GM12878 (cell line): ENCODE measurements at regions not wholly inside any gene's neighbourhood (a gene's known extent, or its start where the extent isn't known, plus 50 kb on each side); places are given as distances from the start of the nearest gene placed in this dataset.
A peak's percentile ranks its signal among the peaks of the same experiment; 100 is the strongest.

Source experiments
- ATAC-seq: fragments of 200-7000 bp; cut with Tn5 transposase; 3 replicates; pipeline ENCODE4 v1.9.1; 2020; ENCODE audit warnings: mild to moderate bottlenecking, moderate library complexity
- BruUV-seq: library from RNA; stranded (reverse); fragments of 400-500 nt; replicated peaks from 2 replicates; lab custom pipeline; 2021; lab: Mats Ljungman, UMichigan
- CTCF ChIA-PET: fragments of 300-600 bp; sonication (Branson Sonifier 250); formaldehyde crosslinking; extraction: SDS; loops from one replicate; lab custom pipeline; 2021; ENCODE audit warnings: inconsistent platforms; lab: Yijun Ruan, JAX
- POLR2A ChIA-PET: fragments of 350-600 bp; formaldehyde crosslinking; extraction: SDS; loops from one replicate; lab custom pipeline; 2021; ENCODE audit warnings: inconsistent platforms; lab: Charles Lee
- RAD21 ChIA-PET: fragments of 300-600 bp; sonication (Branson Sonifier 250); formaldehyde crosslinking; loops from one replicate; lab custom pipeline; 2023; ENCODE audit warnings: antibody characterized with exemption; ENCODE audit not compliant: unreplicated experiment; lab: Charles Lee
- SMC1A ChIA-PET: fragments of 300-600 bp; sonication (Branson Sonifier 250); formaldehyde crosslinking; loops from one replicate; lab custom pipeline; 2023; ENCODE audit not compliant: unreplicated experiment, uncharacterized antibody; lab: Charles Lee
- DNase-seq: peaks from one replicate; pipeline ENCODE4 v3.0.0-alpha.2; 2011; ENCODE audit warnings: low read depth, low spot score
- FAIRE-seq: peaks from 3 replicates; lab custom pipeline; 2011; peaks lifted over from hg19 to GRCh38; lab: Jason Lieb, UNC
- H2AFZ ChIP-seq: 2 replicates; pipeline ENCODE4 v1.6.0; 2011; ENCODE audit warnings: low read depth, low read length, control low read depth; ENCODE audit not compliant: control insufficient read depth
- H3K27ac ChIP-seq: 2 replicates; pipeline ENCODE4 v1.5.1; 2011; ENCODE audit warnings: control low read depth; ENCODE audit not compliant: control insufficient read depth, insufficient read depth
- H3K27me3 ChIP-seq, 2 experiments: replicated peaks in 1 of 2; 2 replicates each; pipeline versions ENCODE4 v1.6.0 to v1.6.1; 2011; ENCODE audit warnings: low read length in 1 of 2; ENCODE audit not compliant: control insufficient read depth in 2 of 2, insufficient read depth in 2 of 2
- H3K36me3 ChIP-seq, 2 experiments: 2 replicates each; pipeline ENCODE4 v1.5.1; 2011; ENCODE audit warnings: low read length in 1 of 2; ENCODE audit not compliant: control insufficient read depth in 2 of 2, insufficient read depth in 2 of 2
- H3K4me1 ChIP-seq: 2 replicates; pipeline ENCODE4 v1.6.1; 2011; ENCODE audit warnings: mild to moderate bottlenecking, low read length, moderate library complexity, mixed read lengths; ENCODE audit not compliant: control insufficient read depth, insufficient read depth
- H3K4me2 ChIP-seq: 2 replicates; pipeline ENCODE4 v1.6.0; 2011; ENCODE audit warnings: control low read depth; ENCODE audit not compliant: control insufficient read depth, insufficient read depth
- H3K4me3 ChIP-seq: fragments of 200-600 bp; sonication (generic); 2 replicates; pipeline ENCODE4 v1.5.1; 2016
- H3K79me2 ChIP-seq: 2 replicates; pipeline ENCODE4 v1.6.0; 2011; ENCODE audit warnings: low read length; ENCODE audit not compliant: control insufficient read depth, insufficient read depth
- H3K9ac ChIP-seq: 2 replicates; pipeline ENCODE4 v1.8.0; 2011; ENCODE audit warnings: low read length, control low read depth, mixed read lengths; ENCODE audit not compliant: control insufficient read depth, insufficient read depth
- H3K9me3 ChIP-seq: replicated peaks from 3 replicates; pipeline ENCODE4 v1.5.1; 2011; ENCODE audit warnings: mild to moderate bottlenecking, low read length; ENCODE audit not compliant: control insufficient read depth, insufficient read depth
- H4K20me1 ChIP-seq: 2 replicates; pipeline ENCODE4 v1.6.0; 2011; ENCODE audit not compliant: control insufficient read depth, insufficient read depth
- BCLAF1 ChIP-seq: fragments of 450-650 bp; IDR thresholded peaks from 2 replicates; pipeline ENCODE4 v1.6.1; 2017; ENCODE audit warnings: antibody characterized with exemption, mild to moderate bottlenecking, moderate library complexity
- CBX5 ChIP-seq: sonication (generic); IDR thresholded peaks from 2 replicates; pipeline ENCODE4 v1.6.1; 2016; ENCODE audit warnings: low read depth, moderate library complexity, mild to moderate bottlenecking, inconsistent platforms
- CUX1 ChIP-seq: IDR thresholded peaks from 2 replicates; pipeline ENCODE4 v1.6.1; 2012; ENCODE audit warnings: improper control_type of control experiment, low read depth, low read length; ENCODE audit not compliant: insufficient replicate concordance
- MAX ChIP-seq: IDR thresholded peaks from 2 replicates; pipeline ENCODE4 v1.6.1; 2012; ENCODE audit warnings: low read depth, low read length, improper control_type of control experiment
- MEF2A ChIP-seq: IDR thresholded peaks from 2 replicates; pipeline ENCODE4 v1.6.1; 2011; ENCODE audit warnings: low read depth, mild to moderate bottlenecking, low read length, moderate library complexity; ENCODE audit not compliant: insufficient read depth
- NFYA ChIP-seq: IDR thresholded peaks from 2 replicates; pipeline ENCODE4 v1.6.1; 2011; ENCODE audit warnings: low read depth, mild to moderate bottlenecking, low read length, improper control_type of control experiment, borderline replicate concordance
- NFYB ChIP-seq: IDR thresholded peaks from 2 replicates; pipeline ENCODE4 v1.6.1; 2011; ENCODE audit warnings: low read depth, mild to moderate bottlenecking, low read length, improper control_type of control experiment, moderate library complexity; ENCODE audit not compliant: insufficient read depth
- NRF1 ChIP-seq: conservative IDR thresholded peaks from 2 replicates; pipeline ENCODE4 v1.6.1; 2011; ENCODE audit warnings: mild to moderate bottlenecking, low read depth, low read length, improper control_type of control experiment
- RBBP5 ChIP-seq: fragments of 200-600 bp; sonication (generic); conservative IDR thresholded peaks from 2 replicates; pipeline ENCODE4 v1.6.1; 2016
- SMC3 ChIP-seq: IDR thresholded peaks from 2 replicates; pipeline ENCODE4 v1.6.1; 2011; ENCODE audit warnings: low read length, improper control_type of control experiment, borderline replicate concordance
- SREBF1 ChIP-seq: IDR thresholded peaks from 2 replicates; pipeline ENCODE4 v1.6.1; 2012; ENCODE audit warnings: mild to moderate bottlenecking, low read length
- TCF7 ChIP-seq: IDR thresholded peaks from 2 replicates; pipeline ENCODE4 v1.6.1; 2014; ENCODE audit warnings: antibody characterized with exemption, borderline replicate concordance
- WGBS: methylation state at CpG from one replicate; pipeline ENCODE4 v1.1.6; 2016; ENCODE audit warnings: low lambda C conversion rate; ENCODE audit not compliant: insufficient replicate concordance, insufficient coverage; ENCODE audit errors: missing lambda C conversion rate; 5-methylcytosine and 5-hydroxymethylcytosine counted together
- in situ Hi-C: fragments of 300-500 bp; cut with MboI; formaldehyde crosslinking; loops from 9 replicates; pipeline ENCODE4 v1.14.3; 2018; ENCODE audit warnings: mixed read lengths
- intact Hi-C: fragments of 100-400 bp; cut with micrococcal nuclease; formaldehyde crosslinking; loops from one replicate; pipeline ENCODE4 v1.14.2; 2022; ENCODE audit not compliant: unreplicated experiment

- TF ChIP-seq CUX1: no peak
These were observed 650.2 kb upstream of the DIPK2B start (continued) for GRCh38 chrX:45850775-45851433.

GRCh38 chrX:45850197-45850774, 649.6 kb upstream of the DIPK2B start:
- RAD21 ChIA-PET: no interaction called here
- H3K9me3 ChIP-seq: no peaks in the 10 kb centered on the region
- H3K36me3 ChIP-seq: no peaks in the 10 kb centered on the region
- no peaks in the 10 kb centered on the region for H3K4me1 ChIP-seq
- peaks cover 1 to 9% of the 10 kb centered on the region in 2 experiments; a peak in 2 of 4 replicates for H3K27me3 ChIP-seq
- WGBS: 37% methylated on average over 28 of the region's 28 CpGs
- in situ Hi-C loops (no loop called here), intact Hi-C loops (no loop called here)
- H3K27ac ChIP-seq: no peak overlapping the region
- no peak overlapping the region for H3K9ac ChIP-seq
- ATAC-seq: peak; percentile 38
- POLR2A ChIA-PET: no interaction called here
- FAIRE-seq: no peak
- BruUV-seq: no TSS peak
- no peaks in the 10 kb centered on the region for H3K79me2 ChIP-seq
- H2AFZ ChIP-seq: no peak overlapping the region
- TF ChIP-seq SREBF1 (no peak), MEF2A (no peak), BCLAF1 (no peak), TCF7 (no peak), CBX5 (no peak), NRF1 (no peak), NFYA (no peak), SMC3 (no peak), NFYB (no peak), RBBP5 (no peak), MAX (no peak)
- CTCF ChIA-PET: no interaction called here
- peak overlapping the region; percentile 26; the same call in 1 of the 2 replicates for H3K4me2 ChIP-seq
- no peaks in the 10 kb centered on the region for H4K20me1 ChIP-seq
- no peak overlapping the region for H3K4me3 ChIP-seq
- SMC1A ChIA-PET: no interaction called here
- no peak for DNase-seq
